ENCODE measurements at regions not wholly inside any gene's neighbourhood (a gene's known extent, or its start where the extent isn't known, plus 50 kb on each side); places are given as distances from the start of the nearest gene placed in this dataset.

- TF ChIP-seq CTCF (IDR thresholded peaks at IDR 0.05) (no peak), POLR2A (IDR thresholded peaks at IDR 0.05) (no peak)
Observed at GRCh38 chr3:11932636-11933035, 71.6 kb upstream of the SYN2 start.
